A549 (cell line): ENCODE measurements at regions not wholly inside any gene's neighbourhood (a gene's known extent, or its start where the extent isn't known, plus 50 kb on each side); places are given as distances from the start of the nearest gene placed in this dataset.

Experiments
- ATAC-seq, 2 experiments: fragments of 200-7000 bp in 1 of 2; fragments of >200 bp in 1 of 2; cut with Nextera tagmentation in 1 of 2; cut with Tn5 transposase in 1 of 2; 3 replicates each; pipeline versions ENCODE4 v1.8.0 to v1.9.1; 2018 to 2020; ENCODE audit warnings: mild to moderate bottlenecking in 1 of 2, moderate library complexity in 1 of 2
- CTCF ChIA-PET: fragments of 300-600 bp; sonication (Branson Sonifier 250); formaldehyde crosslinking; extraction: SDS; loops from one replicate; lab custom pipeline; 2021; ENCODE audit warnings: antibody characterized with exemption, inconsistent platforms; lab: Yijun Ruan, JAX
- POLR2A ChIA-PET: fragments of 350-600 bp; formaldehyde crosslinking; extraction: SDS; loops from one replicate; lab custom pipeline; 2021; ENCODE audit warnings: antibody characterized with exemption, inconsistent platforms; lab: Yijun Ruan, JAX
- DNase-seq, 2 experiments: peaks; one replicate each; pipeline versions ENCODE4 v3.0.0 to v3.0.0-alpha.2; 2011 to 2016; ENCODE audit warnings: low read depth in 1 of 2, low spot score in 1 of 2
- FAIRE-seq: peaks from 2 replicates; lab custom pipeline; 2011; peaks lifted over from hg19 to GRCh38; lab: Jason Lieb, UNC
- H3K27ac ChIP-seq, 2 experiments: fragments of >200 bp; sonication (Bioruptor Twin); formaldehyde crosslinking; 3 replicates each; pipeline ENCODE4 v1.5.1; 2016 to 2017
- H3K4me1 ChIP-seq: fragments of >200 bp; sonication (Bioruptor Twin); formaldehyde crosslinking; 3 replicates; pipeline ENCODE4 v1.6.1; 2016
- H3K4me2 ChIP-seq: fragments of >200 bp; sonication (Bioruptor Twin); formaldehyde crosslinking; 3 replicates; pipeline ENCODE4 v1.6.1; 2016
- H3K4me3 ChIP-seq: fragments of >200 bp; sonication (Bioruptor Twin); formaldehyde crosslinking; 3 replicates; pipeline ENCODE4 v1.5.1; 2016
- H3K9me3 ChIP-seq: fragments of >200 bp; sonication (Bioruptor Twin); formaldehyde crosslinking; 3 replicates; pipeline ENCODE4 v1.6.1; 2016
- BHLHE40 ChIP-seq: IDR thresholded peaks from 2 replicates; pipeline ENCODE4 v1.6.1; 2012; ENCODE audit warnings: low read depth, low read length, inconsistent platforms
- CBX2 ChIP-seq: fragments of 200-600 bp; sonication (generic); IDR thresholded peaks from 2 replicates; pipeline ENCODE4 v1.6.1; 2016; ENCODE audit warnings: low read depth, mild to moderate bottlenecking, borderline replicate concordance
- CHD2 ChIP-seq: fragments of 150-350 bp; IDR thresholded peaks from 2 replicates; pipeline ENCODE4 v1.6.1; 2014; ENCODE audit warnings: low read length; ENCODE audit not compliant: partially characterized antibody
- CHD4 ChIP-seq: fragments of 200-600 bp; sonication (generic); IDR thresholded peaks from 2 replicates; pipeline ENCODE4 v1.6.1; 2016; ENCODE audit warnings: antibody characterized with exemption, mild to moderate bottlenecking, borderline replicate concordance
- CTCF ChIP-seq: fragments of >200 bp; sonication (Bioruptor Twin); formaldehyde crosslinking; IDR thresholded peaks from 3 replicates; pipeline ENCODE4 v1.5.1; 2016
- EHMT2 ChIP-seq: fragments of 200-600 bp; sonication (generic); IDR thresholded peaks from 2 replicates; pipeline ENCODE4 v1.6.1; 2016; ENCODE audit warnings: antibody characterized with exemption, low read depth, mild to moderate bottlenecking, moderate library complexity
- ELK1 ChIP-seq: fragments of 150-350 bp; IDR thresholded peaks from 2 replicates; pipeline ENCODE4 v1.6.1; 2014; ENCODE audit warnings: low read depth, mild to moderate bottlenecking, low read length
- FOSB ChIP-seq: fragments of 250-450 bp; sonication (Bioruptor Pico); IDR thresholded peaks from 2 replicates; pipeline ENCODE4 v1.5.0; 2020; ENCODE audit warnings: mild to moderate bottlenecking, moderate library complexity
- FOXS1 ChIP-seq: fragments of 250-450 bp; sonication (Bioruptor Pico); IDR thresholded peaks from 2 replicates; pipeline ENCODE4 v1.5.0; 2020; ENCODE audit warnings: mild to moderate bottlenecking, moderate library complexity
- HDAC2 ChIP-seq: fragments of 200-600 bp; sonication (generic); IDR thresholded peaks from 2 replicates; pipeline ENCODE4 v1.6.1; 2016
- HOXA7 ChIP-seq: fragments of 250-450 bp; sonication (Bioruptor Pico); IDR thresholded peaks from 2 replicates; pipeline ENCODE4 v1.5.0; 2020; ENCODE audit warnings: mild to moderate bottlenecking, moderate library complexity
- HOXB13 ChIP-seq: fragments of 250-450 bp; sonication (Bioruptor Pico); IDR thresholded peaks from 2 replicates; pipeline ENCODE4 v1.5.0; 2020; ENCODE audit warnings: low read depth, mild to moderate bottlenecking, moderate library complexity
- HOXB5 ChIP-seq: fragments of 250-450 bp; sonication (Bioruptor Pico); IDR thresholded peaks from 2 replicates; pipeline ENCODE4 v1.5.0; 2020; ENCODE audit warnings: mild to moderate bottlenecking, moderate library complexity
- JUNB ChIP-seq: fragments of >200 bp; sonication (Bioruptor Twin); formaldehyde crosslinking; IDR thresholded peaks from 2 replicates; pipeline ENCODE4 v1.6.1; 2016
- MAFK ChIP-seq: fragments of 450-650 bp; IDR thresholded peaks from 2 replicates; pipeline ENCODE4 v1.6.1; 2014; ENCODE audit not compliant: partially characterized antibody
- MAZ ChIP-seq: fragments of 150-350 bp; IDR thresholded peaks from 2 replicates; pipeline ENCODE4 v1.6.1; 2014; ENCODE audit warnings: antibody characterized with exemption, low read depth, low read length, borderline replicate concordance
- MYC ChIP-seq: IDR thresholded peaks from 2 replicates; pipeline ENCODE4 v1.6.1; 2012; ENCODE audit warnings: mild to moderate bottlenecking, inconsistent platforms, low read length, improper control_type of control experiment, borderline replicate concordance
- POLR2A ChIP-seq: IDR thresholded peaks from 2 replicates; pipeline ENCODE4 v1.6.1; 2012; ENCODE audit warnings: mild to moderate bottlenecking, low read length
- POLR2AphosphoS2 ChIP-seq: conservative IDR thresholded peaks from 2 replicates; pipeline ENCODE4 v1.6.1; 2012; ENCODE audit warnings: low read length, improper control_type of control experiment, inconsistent platforms
- RARB ChIP-seq: fragments of 250-450 bp; sonication (Bioruptor Pico); IDR thresholded peaks from 2 replicates; pipeline ENCODE4 v1.8.0; 2021; ENCODE audit warnings: mild to moderate bottlenecking, moderate library complexity
- REST ChIP-seq: fragments of 200-600 bp; sonication (generic); IDR thresholded peaks from 2 replicates; pipeline ENCODE4 v1.6.1; 2016; ENCODE audit warnings: antibody characterized with exemption, mild to moderate bottlenecking, moderate library complexity
- RFX5 ChIP-seq: fragments of 450-650 bp; IDR thresholded peaks from 2 replicates; pipeline ENCODE4 v1.7.1; 2014; ENCODE audit warnings: antibody characterized with exemption, mild to moderate bottlenecking, moderate library complexity
- RNF2 ChIP-seq: fragments of 200-600 bp; sonication (generic); IDR thresholded peaks from 2 replicates; pipeline ENCODE4 v1.6.1; 2016; ENCODE audit warnings: low read depth, mild to moderate bottlenecking, antibody characterized with exemption, moderate library complexity, borderline replicate concordance
- TP53 ChIP-seq: fragments of 250-450 bp; sonication (Bioruptor Pico); IDR thresholded peaks from 2 replicates; pipeline ENCODE4 v1.5.0; 2021; ENCODE audit warnings: mild to moderate bottlenecking, moderate library complexity
- ZSCAN20 ChIP-seq: fragments of 250-450 bp; sonication (Bioruptor Pico); IDR thresholded peaks from 2 replicates; pipeline ENCODE4 v1.8.0; 2022; ENCODE audit warnings: mild to moderate bottlenecking, moderate library complexity
- WGBS: methylation state at CpG from one replicate; pipeline ENCODE4 v1.1.6; 2017; ENCODE audit errors: missing lambda C conversion rate; 5-methylcytosine and 5-hydroxymethylcytosine counted together
- TF ChIP-seq, protein P1 (sequence below): fragments of 250-450 bp; sonication (Bioruptor Pico); IDR thresholded peaks from 2 replicates; pipeline ENCODE4 v1.5.0; 2020; ENCODE audit warnings: low read depth, mild to moderate bottlenecking, moderate library complexity
- TF ChIP-seq, protein P2 (sequence below): IDR thresholded peaks from 2 replicates; pipeline ENCODE4 v1.6.1; 2012
- TF ChIP-seq, protein P3 (sequence below): fragments of 250-450 bp; sonication (Bioruptor Pico); IDR thresholded peaks from 2 replicates; pipeline ENCODE4 v1.5.0; 2021; ENCODE audit warnings: mild to moderate bottlenecking, moderate library complexity, borderline replicate concordance
- TF ChIP-seq, protein P4 (sequence below): fragments of >200 bp; sonication (Bioruptor Twin); formaldehyde crosslinking; IDR thresholded peaks from 3 replicates; pipeline ENCODE4 v1.6.1; 2016

DNA sequence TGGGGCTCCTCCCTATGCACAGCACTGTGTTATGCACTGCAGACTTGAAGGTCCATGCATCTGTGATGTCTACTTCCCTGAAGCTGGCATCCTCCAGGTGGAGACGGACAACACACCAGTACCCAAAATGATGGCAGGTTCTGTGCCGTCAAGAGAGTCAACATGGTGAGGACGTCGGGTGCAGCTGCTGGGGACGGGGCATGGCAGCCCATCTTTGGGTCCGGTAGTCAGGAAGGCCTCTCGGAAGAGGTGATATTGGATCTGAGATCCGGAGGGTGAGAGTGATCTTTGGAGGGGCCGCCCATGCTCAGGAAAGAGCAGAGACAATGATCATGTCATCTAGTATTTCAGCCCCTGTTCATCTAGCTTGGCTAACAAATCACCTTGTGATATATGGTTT lies 104.1 kb downstream of the RIPK4 start:
- H3K27ac ChIP-seq = peak overlapping the region in 1 of 2 experiments; percentile 28; a peak in 1 of 6 replicates
- TF ChIP-seq ELK1 (no peak), HDAC2 (no peak), JUNB (no peak), BHLHE40 (no peak), CHD4 (no peak), POLR2AphosphoS2 (no peak), RNF2 (no peak), HOXB13 (CRISPR knock-in tag) (no peak), EHMT2 (no peak), CBX2 (no peak), HOXB5 (no peak), RFX5 (no peak), ZSCAN20 (CRISPR knock-in tag) (no peak), CHD2 (no peak)
- TF ChIP-seq, protein P1, sequence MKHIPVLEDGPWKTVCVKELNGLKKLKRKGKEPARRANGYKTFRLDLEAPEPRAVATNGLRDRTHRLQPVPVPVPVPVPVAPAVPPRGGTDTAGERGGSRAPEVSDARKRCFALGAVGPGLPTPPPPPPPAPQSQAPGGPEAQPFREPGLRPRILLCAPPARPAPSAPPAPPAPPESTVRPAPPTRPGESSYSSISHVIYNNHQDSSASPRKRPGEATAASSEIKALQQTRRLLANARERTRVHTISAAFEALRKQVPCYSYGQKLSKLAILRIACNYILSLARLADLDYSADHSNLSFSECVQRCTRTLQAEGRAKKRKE (CRISPR knock-in tag) = no peak
- TF ChIP-seq, protein P2, sequence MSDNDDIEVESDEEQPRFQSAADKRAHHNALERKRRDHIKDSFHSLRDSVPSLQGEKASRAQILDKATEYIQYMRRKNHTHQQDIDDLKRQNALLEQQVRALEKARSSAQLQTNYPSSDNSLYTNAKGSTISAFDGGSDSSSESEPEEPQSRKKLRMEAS = no peak
- TF ChIP-seq, protein P3, sequence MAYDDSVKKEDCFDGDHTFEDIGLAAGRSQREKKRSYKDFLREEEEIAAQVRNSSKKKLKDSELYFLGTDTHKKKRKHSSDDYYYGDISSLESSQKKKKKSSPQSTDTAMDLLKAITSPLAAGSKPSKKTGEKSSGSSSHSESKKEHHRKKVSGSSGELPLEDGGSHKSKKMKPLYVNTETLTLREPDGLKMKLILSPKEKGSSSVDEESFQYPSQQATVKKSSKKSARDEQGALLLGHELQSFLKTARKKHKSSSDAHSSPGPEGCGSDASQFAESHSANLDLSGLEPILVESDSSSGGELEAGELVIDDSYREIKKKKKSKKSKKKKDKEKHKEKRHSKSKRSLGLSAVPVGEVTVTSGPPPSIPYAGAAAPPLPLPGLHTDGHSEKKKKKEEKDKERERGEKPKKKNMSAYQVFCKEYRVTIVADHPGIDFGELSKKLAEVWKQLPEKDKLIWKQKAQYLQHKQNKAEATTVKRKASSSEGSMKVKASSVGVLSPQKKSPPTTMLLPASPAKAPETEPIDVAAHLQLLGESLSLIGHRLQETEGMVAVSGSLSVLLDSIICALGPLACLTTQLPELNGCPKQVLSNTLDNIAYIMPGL = no peak
- TF ChIP-seq, protein P4, sequence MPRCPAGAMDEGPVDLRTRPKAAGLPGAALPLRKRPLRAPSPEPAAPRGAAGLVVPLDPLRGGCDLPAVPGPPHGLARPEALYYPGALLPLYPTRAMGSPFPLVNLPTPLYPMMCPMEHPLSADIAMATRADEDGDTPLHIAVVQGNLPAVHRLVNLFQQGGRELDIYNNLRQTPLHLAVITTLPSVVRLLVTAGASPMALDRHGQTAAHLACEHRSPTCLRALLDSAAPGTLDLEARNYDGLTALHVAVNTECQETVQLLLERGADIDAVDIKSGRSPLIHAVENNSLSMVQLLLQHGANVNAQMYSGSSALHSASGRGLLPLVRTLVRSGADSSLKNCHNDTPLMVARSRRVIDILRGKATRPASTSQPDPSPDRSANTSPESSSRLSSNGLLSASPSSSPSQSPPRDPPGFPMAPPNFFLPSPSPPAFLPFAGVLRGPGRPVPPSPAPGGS = no peak
- no peak overlapping the region for H3K4me2 ChIP-seq
- ChIA-PET CTCF (interaction anchor here (1.0 to 1.3 kb wide), 2 partner anchors 50 to 115 kb away, joined by 3 to 6 read pairs; no protein-coding TSS in a partner anchor), POLR2A (no interaction called here)
- peaks cover 30% of the 10 kb centered on the region for H3K4me1 ChIP-seq
- 93% methylated on average over 7 of the region's 9 CpGs for WGBS
- DNase-seq (no peak), ATAC-seq (no peak), FAIRE-seq (no peak)
- no peaks in the 10 kb centered on the region for H3K9me3 ChIP-seq
- H3K4me3 ChIP-seq = no peak overlapping the region

DNA sequence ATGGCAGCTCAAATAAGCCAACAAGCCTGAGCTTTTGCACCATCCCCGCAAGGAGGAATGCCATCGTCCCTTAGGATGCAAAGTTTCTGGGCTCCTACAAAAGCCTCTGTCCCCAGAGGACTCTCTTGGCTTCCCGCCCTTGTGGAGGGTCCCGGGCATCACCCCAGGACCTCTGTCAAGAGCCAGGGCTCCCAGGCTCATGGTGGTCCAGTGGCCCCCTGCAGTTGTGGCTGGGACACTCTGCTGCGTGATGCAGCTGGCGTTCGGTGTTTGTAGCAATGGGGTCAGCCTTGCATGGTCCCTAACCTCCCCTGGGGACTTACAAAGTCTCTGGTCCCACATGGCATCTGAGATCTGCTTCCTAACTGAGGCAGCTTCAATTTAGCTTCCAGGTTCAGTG lies 104.7 kb downstream of the RIPK4 start:
- Histone ChIP-seq H3K9me3 (no peaks in the 10 kb centered on the region), H3K27ac (no peak overlapping the region; a peak in 1 of 6 replicates), H3K4me3 (no peak overlapping the region), H3K4me1 (peaks cover 30% of the 10 kb centered on the region), H3K4me2 (no peak overlapping the region)
- 100% methylated on average over 3 of the region's 7 CpGs for WGBS
- POLR2A ChIA-PET = no interaction called here
- no peak for DNase-seq
- ATAC-seq = no peak
- CTCF ChIA-PET = interaction anchor here (1.0 to 1.3 kb wide), 2 partner anchors 50 to 116 kb away, joined by 3 to 6 read pairs; no protein-coding TSS in a partner anchor
- no peak for FAIRE-seq
- no peak for TF ChIP-seq EHMT2
- no peak for TF ChIP-seq FOSB (CRISPR knock-in tag)
- TF ChIP-seq FOXS1 (CRISPR knock-in tag) = no peak
- no peak for TF ChIP-seq REST
- TF ChIP-seq TP53 = no peak
- TF ChIP-seq HOXA7 (CRISPR knock-in tag) = no peak
- TF ChIP-seq RARB (CRISPR knock-in tag) = no peak
- no peak for TF ChIP-seq POLR2A
- TF ChIP-seq MAZ = no peak
- TF ChIP-seq MYC = no peak
- no peak for TF ChIP-seq MAFK
- TF ChIP-seq JUNB = no peak
- TF ChIP-seq CTCF = no peak
